Lung (tissue), 11 donors: ENCODE measurements at regions not wholly inside any gene's neighbourhood (a gene's known extent, or its start where the extent isn't known, plus 50 kb on each side); places are given as distances from the start of the nearest gene placed in this dataset.

Source experiments
- ATAC-seq: fragments of 200-7000 bp; cut with Tn5 transposase; one replicate; pipeline ENCODE4 v1.9.1; 2020; ENCODE audit warnings: moderate number of reproducible peaks; ENCODE audit not compliant: insufficient read depth, low FRiP score
- DNase-seq, 3 donors: peaks; one replicate each; pipeline ENCODE4 v3.0.0-alpha.2; 2013 to 2017
- H3K27ac ChIP-seq, 2 donors: one replicate each; pipeline ENCODE4 v1.5.1; 2013; ENCODE audit warnings: mild to moderate bottlenecking in 2 of 2, moderate library complexity in 2 of 2, control low read depth in 1 of 2, inconsistent platforms in 1 of 2, low read depth in 1 of 2, low read length in 1 of 2
- H3K27me3 ChIP-seq, 3 donors: one replicate each; pipeline ENCODE4 v1.5.1; 2013; ENCODE audit warnings: low read length in 2 of 3; ENCODE audit not compliant: control insufficient read depth in 3 of 3, insufficient read depth in 3 of 3
- H3K36me3 ChIP-seq, 4 donors: one replicate each; pipeline ENCODE4 v1.5.1; 2013; ENCODE audit warnings: low read length in 4 of 4, mild to moderate bottlenecking in 1 of 4, moderate library complexity in 1 of 4; ENCODE audit not compliant: control insufficient read depth in 4 of 4, insufficient read depth in 4 of 4
- H3K4me1 ChIP-seq, 5 donors: one replicate each; pipeline ENCODE4 v1.5.1; 2013; ENCODE audit warnings: low read length in 5 of 5, mild to moderate bottlenecking in 2 of 5, moderate library complexity in 1 of 5; ENCODE audit not compliant: control insufficient read depth in 5 of 5, insufficient read depth in 5 of 5
- H3K4me3 ChIP-seq: one replicate; pipeline ENCODE4 v1.5.1; 2013; ENCODE audit warnings: mild to moderate bottlenecking, control low read depth, moderate library complexity
- H3K9ac ChIP-seq, 2 donors: one replicate each; pipeline ENCODE4 v1.5.1; 2013; ENCODE audit warnings: low read length in 2 of 2, control low read depth in 1 of 2; ENCODE audit not compliant: insufficient read depth in 1 of 2
- H3K9me3 ChIP-seq, 4 donors: one replicate each; pipeline ENCODE4 v1.5.1; 2013; ENCODE audit warnings: low read length in 3 of 4, mild to moderate bottlenecking in 1 of 4, moderate library complexity in 1 of 4; ENCODE audit not compliant: control insufficient read depth in 4 of 4, insufficient read depth in 3 of 4
- WGBS, 2 donors: extraction: QIAGEN DNeasy Blood & Tissue Kit; methylation state at CpG; one replicate each; pipeline ENCODE4 v1.1.7; 2013; 5-methylcytosine and 5-hydroxymethylcytosine counted together
- TF ChIP-seq, protein P1 (sequence below): IDR thresholded peaks from 2 replicates; pipeline ENCODE4 v1.5.1; 2012; ENCODE audit warnings: mild to moderate bottlenecking; ENCODE audit errors: control extremely low read depth, extremely low read depth
- donor health status: control.
- donor health status: control.
- donor health status: Bipolar disorder and iron deficiency.
- donor health status: healthy.
- donor health status: DM: yes; HTN: yes; CAD: no.

GRCh38 chr7:46572691-46573090 is 651.6 kb upstream of the IGFBP3 start:
- Histone ChIP-seq H3K9me3 (no peaks in the 10 kb centered on the region), H3K27me3 (no peaks in the 10 kb centered on the region), H3K36me3 (no peaks in the 10 kb centered on the region), H3K4me1 (peaks cover 0 to 2% (median 0%) of the 10 kb centered on the region in 5 donors), H3K9ac (no peak overlapping the region), H3K4me3 (no peak overlapping the region), H3K27ac (no peak overlapping the region)
- no peak for DNase-seq
- no peak for ATAC-seq
- TF ChIP-seq, protein P1, sequence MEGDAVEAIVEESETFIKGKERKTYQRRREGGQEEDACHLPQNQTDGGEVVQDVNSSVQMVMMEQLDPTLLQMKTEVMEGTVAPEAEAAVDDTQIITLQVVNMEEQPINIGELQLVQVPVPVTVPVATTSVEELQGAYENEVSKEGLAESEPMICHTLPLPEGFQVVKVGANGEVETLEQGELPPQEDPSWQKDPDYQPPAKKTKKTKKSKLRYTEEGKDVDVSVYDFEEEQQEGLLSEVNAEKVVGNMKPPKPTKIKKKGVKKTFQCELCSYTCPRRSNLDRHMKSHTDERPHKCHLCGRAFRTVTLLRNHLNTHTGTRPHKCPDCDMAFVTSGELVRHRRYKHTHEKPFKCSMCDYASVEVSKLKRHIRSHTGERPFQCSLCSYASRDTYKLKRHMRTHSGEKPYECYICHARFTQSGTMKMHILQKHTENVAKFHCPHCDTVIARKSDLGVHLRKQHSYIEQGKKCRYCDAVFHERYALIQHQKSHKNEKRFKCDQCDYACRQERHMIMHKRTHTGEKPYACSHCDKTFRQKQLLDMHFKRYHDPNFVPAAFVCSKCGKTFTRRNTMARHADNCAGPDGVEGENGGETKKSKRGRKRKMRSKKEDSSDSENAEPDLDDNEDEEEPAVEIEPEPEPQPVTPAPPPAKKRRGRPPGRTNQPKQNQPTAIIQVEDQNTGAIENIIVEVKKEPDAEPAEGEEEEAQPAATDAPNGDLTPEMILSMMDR, result no peak
- WGBS, 2 donors, result 47 to 68% methylated on average over 2 of the region's 2 CpGs

GRCh38 chr7:46571996-46572395 is 650.9 kb upstream of the IGFBP3 start:
- Histone ChIP-seq H3K4me3 (no peak overlapping the region), H3K4me1 (peaks cover 0 to 8% (median 0%) of the 10 kb centered on the region in 5 donors), H3K9ac (no peak overlapping the region), H3K9me3 (no peaks in the 10 kb centered on the region), H3K27ac (no peak overlapping the region), H3K36me3 (no peaks in the 10 kb centered on the region), H3K27me3 (no peaks in the 10 kb centered on the region)
- ATAC-seq (no peak), DNase-seq (no peak)
- TF ChIP-seq, protein P1, result no peak
- 89 to 90% methylated on average over 5 of the region's 5 CpGs for WGBS, 2 donors

GRCh38 chr7:46569133-46569465 is 648.0 kb upstream of the IGFBP3 start:
- 38 to 57% methylated on average over 2 of the region's 2 CpGs for WGBS, 2 donors
- H3K27me3 ChIP-seq, result no peaks in the 10 kb centered on the region
- ATAC-seq, result no peak
- TF ChIP-seq, protein P1, result no peak
- no peaks in the 10 kb centered on the region for H3K9me3 ChIP-seq
- H3K4me1 ChIP-seq, result peaks cover 0 to 10% (median 0%) of the 10 kb centered on the region in 5 donors
- peak overlapping the region in 1 of 2 donors; percentile 5 for H3K27ac ChIP-seq
- no peak overlapping the region for H3K9ac ChIP-seq
- no peak overlapping the region for H3K4me3 ChIP-seq
- DNase-seq, result no peak
- no peaks in the 10 kb centered on the region for H3K36me3 ChIP-seq

- Histone ChIP-seq H3K9ac (no peak overlapping the region), H3K36me3 (no peaks in the 10 kb centered on the region), H3K27me3 (no peaks in the 10 kb centered on the region), H3K4me3 (no peak overlapping the region), H3K4me1 (peaks cover 0 to 10% (median 0%) of the 10 kb centered on the region in 5 donors), H3K27ac (peak overlapping the region in 1 of 2 donors; percentile 5), H3K9me3 (no peaks in the 10 kb centered on the region)
- ATAC-seq, result no peak
- 80% methylated on average over 11 of the region's 11 CpGs for WGBS, 2 donors
- no peak for DNase-seq
- TF ChIP-seq, protein P1, result no peak
These were observed 647.5 kb upstream of the IGFBP3 start for GRCh38 chr7:46568420-46569132.
